Endothelial cell of umbilical vein (primary cell): ENCODE measurements at regions not wholly inside any gene's neighbourhood (a gene's known extent, or its start where the extent isn't known, plus 50 kb on each side); places are given as distances from the start of the nearest gene placed in this dataset.

Experiments used
- EZH2 ChIP-seq: IDR thresholded peaks from 2 replicates; pipeline ENCODE4 v1.6.1; 2012; ENCODE audit warnings: borderline replicate concordance, low read depth, mild to moderate bottlenecking, moderate library complexity, low read length, inconsistent platforms; ENCODE audit not compliant: severe bottlenecking
- GATA2 ChIP-seq: IDR thresholded peaks from 2 replicates; pipeline ENCODE4 v1.7.0; 2011; ENCODE audit warnings: low read depth, mild to moderate bottlenecking, moderate library complexity, mixed read lengths, low read length; ENCODE audit not compliant: insufficient read length, insufficient read depth
- JUN ChIP-seq: IDR thresholded peaks from 2 replicates; pipeline ENCODE4 v1.6.1; 2011; ENCODE audit warnings: borderline replicate concordance, low read depth; ENCODE audit not compliant: insufficient read length, insufficient read depth
- MYC ChIP-seq: IDR thresholded peaks from one replicate; pipeline ENCODE4 v1.6.1; 2011; ENCODE audit warnings: mild to moderate bottlenecking, low read depth, low read length
- POLR2A ChIP-seq: IDR thresholded peaks from 2 replicates; pipeline ENCODE4 v1.6.1; 2012; ENCODE audit warnings: low read depth, mild to moderate bottlenecking, control low read depth, low read length
- POLR2AphosphoS5 ChIP-seq: IDR thresholded peaks from 2 replicates; pipeline ENCODE4 v1.6.1; 2012; ENCODE audit warnings: low read depth, mild to moderate bottlenecking, control low read depth, low read length, moderate library complexity; ENCODE audit not compliant: insufficient read depth
- TF ChIP-seq, protein P1 (sequence below), 2 donors: IDR thresholded peaks; 1 replicate in 1 of 2; 2 replicates in 1 of 2; pipeline ENCODE4 v1.5.1; 2011; ENCODE audit warnings: low read length in 2 of 2, mild to moderate bottlenecking in 2 of 2, moderate library complexity in 2 of 2, control low read depth in 1 of 2, inconsistent platforms in 1 of 2, low read depth in 1 of 2; ENCODE audit not compliant: insufficient read depth in 1 of 2; ENCODE audit errors: extremely low read depth in 1 of 2
- TF ChIP-seq, protein P2 (sequence below): IDR thresholded peaks from 2 replicates; pipeline ENCODE4 v1.6.1; 2011; ENCODE audit not compliant: insufficient read depth, insufficient read length

DNA sequence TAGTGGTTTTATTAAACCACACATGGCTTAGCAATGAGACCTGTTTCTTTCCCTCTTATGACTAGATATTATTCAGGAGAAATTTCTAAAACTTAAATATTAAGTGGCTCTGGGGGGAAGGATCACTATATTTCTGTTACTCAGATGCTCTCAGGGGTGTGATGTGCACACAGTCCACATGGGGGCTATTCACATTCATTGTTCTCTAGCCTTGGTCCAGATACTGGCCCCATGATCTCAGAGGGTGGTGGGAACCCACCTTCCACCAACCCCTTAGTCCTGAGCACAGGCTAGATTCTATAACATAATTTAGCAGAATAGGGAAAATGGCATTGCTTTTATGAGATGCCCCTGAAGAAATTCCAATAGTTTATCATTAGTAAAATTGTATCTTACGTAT lies 149.0 kb upstream of the ST8SIA2 start:
- TF ChIP-seq, protein P1, sequence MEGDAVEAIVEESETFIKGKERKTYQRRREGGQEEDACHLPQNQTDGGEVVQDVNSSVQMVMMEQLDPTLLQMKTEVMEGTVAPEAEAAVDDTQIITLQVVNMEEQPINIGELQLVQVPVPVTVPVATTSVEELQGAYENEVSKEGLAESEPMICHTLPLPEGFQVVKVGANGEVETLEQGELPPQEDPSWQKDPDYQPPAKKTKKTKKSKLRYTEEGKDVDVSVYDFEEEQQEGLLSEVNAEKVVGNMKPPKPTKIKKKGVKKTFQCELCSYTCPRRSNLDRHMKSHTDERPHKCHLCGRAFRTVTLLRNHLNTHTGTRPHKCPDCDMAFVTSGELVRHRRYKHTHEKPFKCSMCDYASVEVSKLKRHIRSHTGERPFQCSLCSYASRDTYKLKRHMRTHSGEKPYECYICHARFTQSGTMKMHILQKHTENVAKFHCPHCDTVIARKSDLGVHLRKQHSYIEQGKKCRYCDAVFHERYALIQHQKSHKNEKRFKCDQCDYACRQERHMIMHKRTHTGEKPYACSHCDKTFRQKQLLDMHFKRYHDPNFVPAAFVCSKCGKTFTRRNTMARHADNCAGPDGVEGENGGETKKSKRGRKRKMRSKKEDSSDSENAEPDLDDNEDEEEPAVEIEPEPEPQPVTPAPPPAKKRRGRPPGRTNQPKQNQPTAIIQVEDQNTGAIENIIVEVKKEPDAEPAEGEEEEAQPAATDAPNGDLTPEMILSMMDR (IDR thresholded peaks at IDR 0.05; ENCODE audit: extremely low read depth in 1 of 2, insufficient read depth in 1 of 2, low read depth in 1 of 2, low read length in 2 of 2), result no peak
- no peak for TF ChIP-seq POLR2AphosphoS5
- TF ChIP-seq, protein P2, sequence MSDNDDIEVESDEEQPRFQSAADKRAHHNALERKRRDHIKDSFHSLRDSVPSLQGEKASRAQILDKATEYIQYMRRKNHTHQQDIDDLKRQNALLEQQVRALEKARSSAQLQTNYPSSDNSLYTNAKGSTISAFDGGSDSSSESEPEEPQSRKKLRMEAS, result no peak
- TF ChIP-seq EZH2, result no peak
- TF ChIP-seq POLR2A, result no peak
- no peak for TF ChIP-seq MYC
- no peak for TF ChIP-seq JUN
- TF ChIP-seq GATA2, result no peak
